ENCODE measurements at regions not wholly inside any gene's neighbourhood (a gene's known extent, or its start where the extent isn't known, plus 50 kb on each side); places are given as distances from the start of the nearest gene placed in this dataset.

GRCh38 chr1:234970401-234970730, 158.3 kb downstream of the TOMM20 start:
- Histone ChIP-seq H3K79me2 (ENCODE audit: low read depth) (no peaks in the 10 kb centered on the region), H3K36me3 (no peaks in the 10 kb centered on the region), H2AFZ (replicated peaks) (no peak overlapping the region), H3K9ac (no peak overlapping the region), H3K4me2 (peak overlapping the region; percentile 60), H3K27ac (peak overlapping the region; percentile 54), H3K27me3 (no peaks in the 10 kb centered on the region), H4K20me1 (ENCODE audit: low read depth) (no peaks in the 10 kb centered on the region), H3K4me1 (peaks cover 46% of the 10 kb centered on the region), H3K4me3 (no peak overlapping the region), H3K9me3 (ENCODE audit: low read depth) (no peaks in the 10 kb centered on the region), H3F3A (ENCODE audit: low read depth) (peaks cover 49% of the 10 kb centered on the region)
- TF ChIP-seq CTCF (IDR thresholded peaks at IDR 0.05): no peak
- TF ChIP-seq EZH2phosphoT487 (IDR thresholded peaks at IDR 0.05): no peak
- TF ChIP-seq EZH2 (IDR thresholded peaks at IDR 0.05): no peak
- Mint-ChIP-seq H3K4me1 (peaks cover 59% of the 10 kb centered on the region), H3K36me3 (no peaks in the 10 kb centered on the region), H3K27me3 (ENCODE audit: insufficient read depth, low read depth) (peaks cover 10% of the 10 kb centered on the region), H3K9me3 (no peaks in the 10 kb centered on the region), H3K4me3 (peak overlapping the region; percentile 72), H3K27ac (peak overlapping the region; percentile 82)
- DNase-seq (ENCODE audit: low spot score): no peak

- Histone ChIP-seq H2AFZ (replicated peaks) (no peak overlapping the region), H3K4me1 (peaks cover 46% of the 10 kb centered on the region), H3K79me2 (ENCODE audit: low read depth) (no peaks in the 10 kb centered on the region), H3K9ac (no peak overlapping the region), H3K27me3 (no peaks in the 10 kb centered on the region), H3K36me3 (no peaks in the 10 kb centered on the region), H3K27ac (peak overlapping the region; percentile 54), H3K9me3 (ENCODE audit: low read depth) (no peaks in the 10 kb centered on the region), H3K4me3 (no peak overlapping the region), H4K20me1 (ENCODE audit: low read depth) (no peaks in the 10 kb centered on the region), H3F3A (ENCODE audit: low read depth) (peaks cover 49% of the 10 kb centered on the region), H3K4me2 (peak overlapping the region; percentile 60)
- TF ChIP-seq EZH2 (IDR thresholded peaks at IDR 0.05) (no peak), CTCF (IDR thresholded peaks at IDR 0.05) (no peak), EZH2phosphoT487 (IDR thresholded peaks at IDR 0.05) (no peak)
- H3K27me3 Mint-ChIP-seq (ENCODE audit: insufficient read depth, low read depth): peaks cover 10% of the 10 kb centered on the region
- H3K9me3 Mint-ChIP-seq: no peaks in the 10 kb centered on the region
- peak overlapping the region; percentile 15 for H3K27ac Mint-ChIP-seq
- no peaks in the 10 kb centered on the region for H3K36me3 Mint-ChIP-seq
- H3K4me1 Mint-ChIP-seq: peaks cover 57% of the 10 kb centered on the region
- H3K4me3 Mint-ChIP-seq: no peak overlapping the region
- DNase-seq (ENCODE audit: low spot score): peak; percentile 90
Observed at GRCh38 chr1:234969581-234970400, 158.8 kb downstream of the TOMM20 start.

- no peaks in the 10 kb centered on the region for H3K9me3 Mint-ChIP-seq
- H3K4me3 ChIP-seq: no peak overlapping the region
Observed at GRCh38 chr1:234969011-234969441, 159.6 kb downstream of the TOMM20 start.

More at GRCh38 chr1:234969011-234969441, 159.6 kb downstream of the TOMM20 start:
- H3K4me2 ChIP-seq: peak overlapping the region; percentile 60
- no peak overlapping the region for H3K9ac ChIP-seq
- no peaks in the 10 kb centered on the region for H3K36me3 Mint-ChIP-seq
- H3K27ac Mint-ChIP-seq: peak overlapping the region; percentile 93
- H3K4me1 ChIP-seq: peaks cover 46% of the 10 kb centered on the region
- no peaks in the 10 kb centered on the region for H3K27me3 ChIP-seq
- H3K27me3 Mint-ChIP-seq (ENCODE audit: insufficient read depth, low read depth): peaks cover 10% of the 10 kb centered on the region
- H2AFZ ChIP-seq (replicated peaks): no peak overlapping the region
- peak overlapping the region; percentile 54 for H3K27ac ChIP-seq
- DNase-seq (ENCODE audit: low spot score): peak; percentile 70
- no peak overlapping the region for H3K4me3 Mint-ChIP-seq
- no peaks in the 10 kb centered on the region for H3K36me3 ChIP-seq
- H4K20me1 ChIP-seq (ENCODE audit: low read depth): no peaks in the 10 kb centered on the region
- H3K4me1 Mint-ChIP-seq: peaks cover 58% of the 10 kb centered on the region
- no peaks in the 10 kb centered on the region for H3K9me3 ChIP-seq (ENCODE audit: low read depth)
- no peaks in the 10 kb centered on the region for H3K79me2 ChIP-seq (ENCODE audit: low read depth)
- no peak for TF ChIP-seq EZH2phosphoT487 (IDR thresholded peaks at IDR 0.05)
- no peak for TF ChIP-seq CTCF (IDR thresholded peaks at IDR 0.05)
- no peak for TF ChIP-seq EZH2 (IDR thresholded peaks at IDR 0.05)
- H3F3A ChIP-seq (ENCODE audit: low read depth): peaks cover 49% of the 10 kb centered on the region

Data from neural progenitor cell (in vitro differentiated cells).